MCF 10A (cell line): ENCODE measurements at regions not wholly inside any gene's neighbourhood (a gene's known extent, or its start where the extent isn't known, plus 50 kb on each side); places are given as distances from the start of the nearest gene placed in this dataset.

Experiments used
- BruUV-seq: library from RNA; stranded (reverse); fragments of 400-500 nt; replicated peaks from 2 replicates; lab custom pipeline; 2021; lab: Mats Ljungman, UMichigan
- CTCF ChIA-PET: fragments of 300-600 bp; sonication (Branson Sonifier 250); formaldehyde crosslinking; extraction: SDS; loops from one replicate; lab custom pipeline; 2021; ENCODE audit warnings: antibody characterized with exemption, inconsistent platforms; lab: Yijun Ruan, JAX
- POLR2A ChIA-PET: fragments of 300-600, 350-650 bp; sonication (Branson Sonifier 250); formaldehyde crosslinking; extraction: SDS; loops from one replicate; lab custom pipeline; 2020; ENCODE audit warnings: antibody characterized with exemption, inconsistent platforms; lab: Yijun Ruan, JAX
- DNase-seq: peaks from one replicate; pipeline ENCODE4 v3.0.0-alpha.2; 2018; ENCODE audit not compliant: unreplicated experiment
- H3K27ac Mint-ChIP-seq: one replicate; pipeline ENCODE4 v1.8.0; 2022; ENCODE audit warnings: mild to moderate bottlenecking, low read depth, mixed read lengths; ENCODE audit not compliant: unreplicated experiment
- H3K27me3 Mint-ChIP-seq: one replicate; pipeline ENCODE4 v1.8.0; 2022; ENCODE audit warnings: mixed read lengths; ENCODE audit not compliant: insufficient read depth, unreplicated experiment
- H3K36me3 Mint-ChIP-seq: one replicate; pipeline ENCODE4 v1.8.0; 2022; ENCODE audit warnings: mild to moderate bottlenecking, moderate library complexity, mixed read lengths; ENCODE audit not compliant: insufficient read depth, unreplicated experiment
- H3K4me1 Mint-ChIP-seq: one replicate; pipeline ENCODE4 v1.8.0; 2022; ENCODE audit warnings: mixed read lengths; ENCODE audit not compliant: insufficient read depth, unreplicated experiment
- H3K4me3 Mint-ChIP-seq: one replicate; pipeline ENCODE4 v1.8.0; 2022; ENCODE audit warnings: mild to moderate bottlenecking, moderate library complexity, mixed read lengths; ENCODE audit not compliant: unreplicated experiment
- H3K9me3 Mint-ChIP-seq: one replicate; pipeline ENCODE4 v1.8.0; 2022; ENCODE audit warnings: mixed read lengths; ENCODE audit not compliant: unreplicated experiment
- CTCF ChIP-seq: fragments of 200-600 bp; IDR thresholded peaks from one replicate; pipeline ENCODE4 v1.8.0; 2022; ENCODE audit warnings: antibody characterized with exemption, mild to moderate bottlenecking; ENCODE audit not compliant: unreplicated experiment
- intact Hi-C: fragments of 100-400 bp; cut with micrococcal nuclease; formaldehyde crosslinking; loops from 2 replicates; pipeline ENCODE4 v1.14.1; 2022

GRCh38 chr18:53603276-53603675 lies 621.2 kb downstream of the MBD2 start:
- Mint-ChIP-seq H3K27ac (no peak overlapping the region), H3K4me1 (no peaks in the 10 kb centered on the region), H3K36me3 (no peaks in the 10 kb centered on the region), H3K4me3 (no peak overlapping the region), H3K27me3 (no peaks in the 10 kb centered on the region), H3K9me3 (no peaks in the 10 kb centered on the region)
- ChIA-PET POLR2A (no interaction called here), CTCF (no interaction called here)
- intact Hi-C loops, result no loop called here
- no TSS peak for BruUV-seq
- TF ChIP-seq CTCF, result no peak
- DNase-seq, result no peak

GRCh38 chr18:53601344-53601743 lies 623.1 kb downstream of the MBD2 start:
- Mint-ChIP-seq H3K4me3 (no peak overlapping the region), H3K9me3 (no peaks in the 10 kb centered on the region), H3K27ac (no peak overlapping the region), H3K36me3 (no peaks in the 10 kb centered on the region), H3K4me1 (no peaks in the 10 kb centered on the region), H3K27me3 (no peaks in the 10 kb centered on the region)
- ChIA-PET CTCF (interaction anchor here (0.7 kb wide), 1 partner anchor 217 kb away, joined by 3 read pairs; no protein-coding TSS in a partner anchor), POLR2A (no interaction called here)
- no peak for DNase-seq
- intact Hi-C loops, result no loop called here
- TF ChIP-seq CTCF, result no peak
- no TSS peak for BruUV-seq

- no peak for TF ChIP-seq CTCF
- Mint-ChIP-seq H3K4me3 (no peak overlapping the region), H3K9me3 (peaks cover 13% of the 10 kb centered on the region), H3K27me3 (no peaks in the 10 kb centered on the region), H3K27ac (no peak overlapping the region), H3K4me1 (no peaks in the 10 kb centered on the region), H3K36me3 (no peaks in the 10 kb centered on the region)
- no peak for DNase-seq
- CTCF ChIA-PET, result interaction anchor here (0.7 kb wide), 1 partner anchor 383 kb away, joined by 3 read pairs; no protein-coding TSS in a partner anchor
- no TSS peak for BruUV-seq
- intact Hi-C loops, result no loop called here
- POLR2A ChIA-PET, result interaction anchor here (0.6 kb wide), 1 partner anchor 20 kb away, joined by 4 read pairs; no protein-coding TSS in a partner anchor
Measured at GRCh38 chr18:53586923-53587322, 637.5 kb downstream of the MBD2 start.
